HG02759 (cell line): ENCODE measurements at regions not wholly inside any gene's neighbourhood (a gene's known extent, or its start where the extent isn't known, plus 50 kb on each side); places are given as distances from the start of the nearest gene placed in this dataset.

Experiments
- ATAC-seq: cut with Tn5 transposase; IDR thresholded peaks from one replicate; pipeline ENCODE4 v1.9.1; 2021; ENCODE audit warnings: mild to moderate bottlenecking, moderate library complexity; ENCODE audit not compliant: unreplicated experiment

- ATAC-seq, result no peak
Observed at GRCh38 chr16:27712251-27712711, 162.3 kb downstream of the KATNIP start.

GRCh38 chr16:27717726-27718125 is 167.8 kb downstream of the KATNIP start:
- ATAC-seq, result no peak

GRCh38 chr16:27718201-27719105 is 168.5 kb downstream of the KATNIP start:
- no peak for ATAC-seq

GRCh38 chr16:27719106-27719445 is 169.1 kb downstream of the KATNIP start:
- ATAC-seq, result no peak

GRCh38 chr16:27720731-27721530 is 171.0 kb downstream of the KATNIP start:
- no peak for ATAC-seq

GRCh38 chr16:27721531-27722181 is 171.7 kb downstream of the KATNIP start:
- no peak for ATAC-seq

- no peak for ATAC-seq
Observed at GRCh38 chr16:27722207-27722606, 172.3 kb downstream of the KATNIP start.

GRCh38 chr16:27722892-27723450 is 173.0 kb downstream of the KATNIP start:
- no peak for ATAC-seq

- no peak for ATAC-seq
Observed at GRCh38 chr16:27723711-27724481, 174.0 kb downstream of the KATNIP start.

- no peak for ATAC-seq
Observed at GRCh38 chr16:27724482-27725235, 174.7 kb downstream of the KATNIP start.

- ATAC-seq, result no peak
Observed at GRCh38 chr16:27725236-27726000, 175.5 kb downstream of the KATNIP start.

GRCh38 chr16:27726621-27727261 is 176.8 kb downstream of the KATNIP start:
- no peak for ATAC-seq

- ATAC-seq, result no peak
Observed at GRCh38 chr16:27727941-27728340, 178.0 kb downstream of the KATNIP start.

- no peak for ATAC-seq
Observed at GRCh38 chr16:27728691-27729090, 178.7 kb downstream of the KATNIP start.

GRCh38 chr16:27729516-27730304 is 179.8 kb downstream of the KATNIP start:
- ATAC-seq, result no peak

- ATAC-seq, result no peak
Observed at GRCh38 chr16:27730661-27731210, 180.8 kb downstream of the KATNIP start.

- ATAC-seq, result no peak
Observed at GRCh38 chr16:27735031-27735430, 185.1 kb downstream of the KATNIP start.
